IPS-15b (cell line): ENCODE measurements at regions not wholly inside any gene's neighbourhood (a gene's known extent, or its start where the extent isn't known, plus 50 kb on each side); places are given as distances from the start of the nearest gene placed in this dataset.

Source experiments
- H3K27me3 ChIP-seq: one replicate; pipeline ENCODE4 v1.6.1; 2013; ENCODE audit warnings: low read length; ENCODE audit not compliant: control insufficient read depth, insufficient read depth
- H3K36me3 ChIP-seq: one replicate; pipeline ENCODE4 v1.6.1; 2013; ENCODE audit warnings: low read length; ENCODE audit not compliant: control insufficient read depth, insufficient read depth
- H3K4me1 ChIP-seq: one replicate; pipeline ENCODE4 v1.6.1; 2013; ENCODE audit warnings: mild to moderate bottlenecking, low read length; ENCODE audit not compliant: control insufficient read depth, insufficient read depth
- H3K4me3 ChIP-seq: one replicate; pipeline ENCODE4 v1.5.1; 2013; ENCODE audit warnings: low read depth, low read length
- H3K9ac ChIP-seq: one replicate; pipeline ENCODE4 v1.6.1; 2013; ENCODE audit warnings: low read depth, mild to moderate bottlenecking, low read length
- H3K9me3 ChIP-seq: one replicate; pipeline ENCODE4 v1.6.1; 2013; ENCODE audit warnings: mild to moderate bottlenecking, low read length; ENCODE audit not compliant: control insufficient read depth, insufficient read depth

DNA sequence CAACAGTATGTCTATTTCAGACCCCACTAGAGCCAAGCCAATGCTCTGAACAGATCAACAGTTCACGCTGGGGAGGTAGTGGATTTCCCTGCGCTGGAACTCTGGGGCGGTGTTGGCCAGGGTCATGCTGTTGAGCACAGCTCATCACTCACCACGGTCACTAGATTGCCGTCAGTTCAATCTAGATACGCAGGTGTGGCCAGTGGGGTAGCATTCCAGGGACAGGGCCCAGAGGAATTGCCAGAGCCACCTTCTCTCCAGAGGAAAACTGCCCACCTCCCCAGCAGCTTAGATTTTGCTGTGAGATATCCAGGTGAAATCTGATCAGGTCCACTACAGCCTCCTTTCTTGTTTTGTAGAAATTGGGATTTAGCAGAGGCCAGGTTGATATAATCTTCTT lies 101.8 kb downstream of the SOX11 start:
- Histone ChIP-seq H3K9ac (no peak overlapping the region), H3K36me3 (no peaks in the 10 kb centered on the region), H3K9me3 (peaks cover 5% of the 10 kb centered on the region), H3K4me1 (no peaks in the 10 kb centered on the region), H3K4me3 (no peak overlapping the region), H3K27me3 (no peaks in the 10 kb centered on the region)

DNA sequence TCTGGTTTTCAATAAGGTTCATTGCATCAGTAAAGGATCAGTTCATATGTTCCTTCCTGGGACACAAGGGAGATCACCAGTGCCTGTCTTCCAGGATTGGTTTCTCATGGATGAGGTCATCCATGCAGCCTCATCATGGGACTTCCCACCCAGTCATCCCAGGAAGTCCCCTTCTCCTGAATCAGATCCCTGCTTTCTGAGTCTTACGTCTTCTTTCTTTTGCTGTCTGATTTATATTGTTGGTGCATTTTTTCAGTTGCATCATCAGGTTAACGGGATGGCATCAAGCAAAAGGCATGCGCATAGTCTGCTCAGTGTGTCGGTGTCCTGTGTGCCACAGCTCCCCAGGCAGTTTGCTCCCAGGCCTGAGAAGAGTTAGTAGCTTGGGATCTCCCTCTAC lies 105.9 kb downstream of the SOX11 start:
- peaks cover 2% of the 10 kb centered on the region for H3K9me3 ChIP-seq

GRCh38 chr2:5799348-5799747 lies 107.2 kb downstream of the SOX11 start:
- Histone ChIP-seq H3K27me3 (no peaks in the 10 kb centered on the region), H3K4me3 (no peak overlapping the region), H3K36me3 (no peaks in the 10 kb centered on the region), H3K9me3 (peaks cover 2% of the 10 kb centered on the region), H3K4me1 (no peaks in the 10 kb centered on the region), H3K9ac (no peak overlapping the region)

More for the DNA sequence above, 105.9 kb downstream of the SOX11 start:
- no peak overlapping the region for H3K4me3 ChIP-seq
- H3K36me3 ChIP-seq: no peaks in the 10 kb centered on the region
- H3K4me1 ChIP-seq: no peaks in the 10 kb centered on the region
- H3K9ac ChIP-seq: no peak overlapping the region
- H3K27me3 ChIP-seq: no peaks in the 10 kb centered on the region

DNA sequence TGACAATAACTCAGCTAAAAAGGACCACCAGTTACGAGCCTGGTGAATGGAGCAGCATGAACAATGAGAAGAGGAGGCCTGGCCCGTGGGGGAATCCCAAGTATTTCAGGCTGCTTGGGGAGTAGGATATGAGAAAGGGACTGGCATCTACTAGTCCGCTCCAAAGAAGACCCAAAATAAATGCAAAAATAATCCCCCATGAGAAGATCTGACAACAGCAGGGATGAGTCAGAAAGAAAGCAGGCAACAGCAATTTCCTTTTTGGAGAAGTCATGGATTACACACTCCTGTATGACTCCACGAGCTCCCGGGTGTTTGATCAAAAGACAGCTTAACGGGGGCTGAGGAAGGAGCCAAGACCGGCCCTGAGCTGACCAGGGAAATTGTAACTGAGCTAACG lies 111.4 kb downstream of the SOX11 start:
- Histone ChIP-seq H3K4me1 (no peaks in the 10 kb centered on the region), H3K36me3 (no peaks in the 10 kb centered on the region), H3K9me3 (peaks cover 2% of the 10 kb centered on the region), H3K4me3 (no peak overlapping the region), H3K9ac (no peak overlapping the region), H3K27me3 (no peaks in the 10 kb centered on the region)

DNA sequence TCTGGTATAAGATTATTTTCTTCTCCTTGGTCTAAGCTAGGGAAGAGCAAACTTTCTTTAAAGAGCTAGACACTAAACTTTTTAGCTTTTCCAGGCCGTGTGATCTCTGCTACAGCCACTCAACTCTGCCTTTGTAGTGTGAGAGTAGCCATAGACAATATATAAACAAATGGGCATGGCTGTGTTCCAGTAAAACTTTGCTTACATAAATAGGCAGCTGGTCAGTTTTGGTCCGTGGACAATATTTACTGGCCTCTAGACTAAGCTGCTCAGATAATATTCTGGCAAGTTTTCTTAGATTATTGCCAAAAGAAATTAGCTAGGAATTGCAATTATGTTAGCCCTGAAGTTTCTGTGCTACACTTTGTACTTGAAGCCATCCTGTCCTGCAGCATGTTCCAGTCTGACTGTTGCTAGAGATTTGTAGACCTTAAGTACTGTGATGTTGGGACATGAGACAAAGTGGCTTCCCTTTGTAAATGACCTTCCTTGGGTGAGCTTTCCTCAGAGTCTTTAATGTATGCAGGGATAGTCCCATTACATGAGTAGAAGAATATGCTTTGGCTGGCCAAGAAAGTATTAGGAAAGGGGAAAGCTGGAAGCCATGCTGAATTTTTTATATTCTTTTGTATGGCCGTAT lies 126.9 kb downstream of the SOX11 start:
- H3K9me3 ChIP-seq: no peaks in the 10 kb centered on the region
- no peaks in the 10 kb centered on the region for H3K36me3 ChIP-seq
- H3K4me1 ChIP-seq: no peaks in the 10 kb centered on the region
- no peaks in the 10 kb centered on the region for H3K27me3 ChIP-seq
- H3K4me3 ChIP-seq: no peak overlapping the region
- no peak overlapping the region for H3K9ac ChIP-seq

DNA sequence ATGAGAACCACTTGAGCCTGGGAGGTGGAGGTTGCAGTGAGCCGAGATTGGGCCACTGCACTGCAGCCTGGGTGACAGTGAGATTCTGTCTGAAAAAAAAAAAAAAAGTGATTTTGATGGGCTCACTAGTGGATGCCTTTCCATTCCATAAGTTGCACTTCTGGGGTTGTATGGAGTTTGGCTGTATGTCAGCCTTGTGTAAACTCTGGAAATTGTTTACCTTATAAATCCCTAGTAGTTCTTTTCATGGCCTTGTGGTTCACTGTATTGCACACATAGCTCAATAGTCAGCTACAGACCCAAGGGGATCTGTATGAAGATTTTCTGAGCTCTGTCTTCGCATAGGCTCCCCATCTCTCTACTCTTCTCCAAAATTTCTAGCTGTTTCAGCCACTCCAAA lies 131.9 kb downstream of the SOX11 start:
- Histone ChIP-seq H3K36me3 (no peaks in the 10 kb centered on the region), H3K4me3 (no peak overlapping the region), H3K9ac (no peak overlapping the region), H3K27me3 (no peaks in the 10 kb centered on the region), H3K9me3 (no peaks in the 10 kb centered on the region), H3K4me1 (no peaks in the 10 kb centered on the region)

DNA sequence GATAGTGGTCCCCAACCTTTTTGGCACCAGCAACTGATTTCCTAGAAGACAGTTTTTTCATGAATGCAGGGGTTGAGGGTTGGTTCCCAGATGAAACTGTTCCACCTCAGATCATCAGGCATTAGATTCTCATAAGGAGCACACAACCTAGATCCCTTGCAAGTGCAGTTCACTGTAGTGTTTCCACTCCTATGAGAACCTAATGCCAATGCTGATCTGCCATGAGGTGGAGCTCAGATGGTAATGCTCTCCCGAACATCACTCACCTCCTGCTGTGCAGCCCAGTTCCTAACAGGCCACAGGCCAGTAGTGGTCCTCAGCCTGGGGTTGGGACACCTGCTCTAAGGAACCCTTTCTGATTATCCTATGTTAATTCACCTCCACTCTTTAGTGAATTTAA lies 133.5 kb downstream of the SOX11 start:
- no peak overlapping the region for H3K4me3 ChIP-seq
- no peaks in the 10 kb centered on the region for H3K9me3 ChIP-seq
- no peak overlapping the region for H3K9ac ChIP-seq

DNA sequence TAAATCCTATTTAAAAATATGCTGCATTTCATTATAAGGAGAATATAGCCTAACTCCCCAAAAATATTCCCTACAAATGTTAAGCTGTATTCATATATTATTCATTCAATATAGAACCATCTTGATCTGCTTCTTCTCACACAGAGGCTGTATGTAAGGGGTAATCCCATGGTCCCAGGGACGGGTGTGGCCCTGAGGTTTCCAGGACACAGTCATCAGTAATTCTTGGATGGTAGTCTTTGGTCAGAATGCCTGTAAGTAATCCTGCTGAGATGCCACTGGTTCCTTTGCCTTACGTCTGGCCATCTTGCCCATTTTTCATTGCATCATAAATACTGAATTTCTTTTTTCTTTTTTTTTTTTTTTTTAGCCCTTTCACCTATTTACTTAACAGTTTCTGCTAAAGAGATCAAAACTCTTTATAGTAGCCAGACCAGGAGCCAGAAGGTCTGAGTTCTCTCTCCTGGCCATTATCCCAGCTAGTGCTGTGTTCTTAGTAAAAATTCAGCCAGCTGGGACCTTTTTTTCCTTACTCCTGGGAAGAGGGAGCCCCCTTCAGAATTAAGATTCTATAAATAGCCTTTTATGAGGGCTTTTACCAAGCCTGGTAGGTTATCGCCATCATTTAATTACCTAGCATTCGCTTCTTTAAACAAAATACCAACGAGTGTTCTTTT lies 134.9 kb downstream of the SOX11 start:
- H3K4me1 ChIP-seq: no peaks in the 10 kb centered on the region
- H3K4me3 ChIP-seq: no peak overlapping the region
- no peaks in the 10 kb centered on the region for H3K36me3 ChIP-seq
- no peaks in the 10 kb centered on the region for H3K9me3 ChIP-seq
- H3K27me3 ChIP-seq: no peaks in the 10 kb centered on the region
- no peak overlapping the region for H3K9ac ChIP-seq

More for the DNA sequence above, 133.5 kb downstream of the SOX11 start:
- Histone ChIP-seq H3K4me1 (no peaks in the 10 kb centered on the region), H3K36me3 (no peaks in the 10 kb centered on the region), H3K27me3 (no peaks in the 10 kb centered on the region)

GRCh38 chr2:5834501-5834900 lies 142.3 kb downstream of the SOX11 start:
- Histone ChIP-seq H3K4me3 (no peak overlapping the region), H3K9ac (no peak overlapping the region), H3K9me3 (no peaks in the 10 kb centered on the region), H3K4me1 (no peaks in the 10 kb centered on the region), H3K27me3 (no peaks in the 10 kb centered on the region), H3K36me3 (no peaks in the 10 kb centered on the region)

DNA sequence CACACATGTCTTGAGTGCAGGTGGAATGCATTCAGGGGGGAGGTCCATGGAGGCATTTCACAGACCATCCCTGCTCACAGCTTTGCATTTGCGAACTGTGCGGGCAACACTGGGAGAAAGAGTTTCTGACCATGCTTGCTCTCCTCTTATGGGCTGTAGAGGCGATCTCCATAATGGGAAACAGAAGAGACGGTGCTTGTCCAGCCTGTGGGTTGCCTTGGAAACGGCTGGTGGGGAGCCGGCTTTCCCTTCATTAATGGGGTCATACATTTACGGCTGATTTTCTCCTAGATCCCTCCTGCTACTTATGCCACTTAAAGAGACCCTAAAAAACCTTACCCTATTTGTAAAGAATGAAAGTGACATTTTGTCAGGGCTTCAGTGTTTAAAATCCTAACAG lies 147.4 kb downstream of the SOX11 start:
- Histone ChIP-seq H3K27me3 (no peaks in the 10 kb centered on the region), H3K4me1 (no peaks in the 10 kb centered on the region), H3K4me3 (no peak overlapping the region)

GRCh38 chr2:5841126-5841525 lies 148.9 kb downstream of the SOX11 start:
- H3K36me3 ChIP-seq: no peaks in the 10 kb centered on the region
- no peaks in the 10 kb centered on the region for H3K4me1 ChIP-seq
- H3K27me3 ChIP-seq: no peaks in the 10 kb centered on the region
- H3K9ac ChIP-seq: no peak overlapping the region
- H3K4me3 ChIP-seq: no peak overlapping the region
- H3K9me3 ChIP-seq: no peaks in the 10 kb centered on the region

More for the DNA sequence above, 147.4 kb downstream of the SOX11 start:
- Histone ChIP-seq H3K36me3 (no peaks in the 10 kb centered on the region), H3K9me3 (no peaks in the 10 kb centered on the region), H3K9ac (no peak overlapping the region)

GRCh38 chr2:5842326-5842725 lies 150.1 kb downstream of the SOX11 start:
- no peaks in the 10 kb centered on the region for H3K4me1 ChIP-seq
- no peaks in the 10 kb centered on the region for H3K36me3 ChIP-seq
- H3K9ac ChIP-seq: no peak overlapping the region
- no peaks in the 10 kb centered on the region for H3K9me3 ChIP-seq
- no peak overlapping the region for H3K4me3 ChIP-seq
- no peaks in the 10 kb centered on the region for H3K27me3 ChIP-seq
